DMS53 treated with DMSO at 0.1 percent for 48 hours (cell line): ENCODE measurements at regions not wholly inside any gene's neighbourhood (a gene's known extent, or its start where the extent isn't known, plus 50 kb on each side); places are given as distances from the start of the nearest gene placed in this dataset.
"Not testable (repeated sequence)": the region's sequence is repeated elsewhere in the genome, so short reads cannot be mapped to it uniquely, and the experiment has no call there.

ENCODE experiments used
- DNase-seq: peaks from one replicate; lab custom pipeline; 2025; ENCODE audit not compliant: unreplicated experiment; lab: John Stamatoyannopoulos, UW

DNA sequence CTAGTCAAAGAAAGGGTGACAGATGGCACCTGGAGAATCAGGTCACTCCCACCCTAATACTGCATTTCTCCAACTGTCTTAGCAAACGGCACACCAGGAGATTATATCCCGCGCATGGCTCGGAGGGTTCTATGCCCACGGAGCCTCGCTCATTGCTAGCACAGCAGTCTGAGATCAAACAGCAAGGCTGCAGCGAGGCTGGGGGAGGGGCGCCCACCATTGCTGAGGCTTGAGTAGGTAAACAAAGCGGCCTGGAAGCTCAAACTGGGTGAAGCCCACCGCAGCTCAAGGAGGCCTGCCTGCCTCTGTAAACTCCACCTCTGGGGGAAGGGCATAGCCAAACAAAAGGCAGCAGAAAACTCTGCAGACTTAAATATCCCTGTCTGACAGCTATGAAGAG lies 268.1 kb upstream of the GRM3 start:
- not testable (repeated sequence) for DNase-seq

DNA sequence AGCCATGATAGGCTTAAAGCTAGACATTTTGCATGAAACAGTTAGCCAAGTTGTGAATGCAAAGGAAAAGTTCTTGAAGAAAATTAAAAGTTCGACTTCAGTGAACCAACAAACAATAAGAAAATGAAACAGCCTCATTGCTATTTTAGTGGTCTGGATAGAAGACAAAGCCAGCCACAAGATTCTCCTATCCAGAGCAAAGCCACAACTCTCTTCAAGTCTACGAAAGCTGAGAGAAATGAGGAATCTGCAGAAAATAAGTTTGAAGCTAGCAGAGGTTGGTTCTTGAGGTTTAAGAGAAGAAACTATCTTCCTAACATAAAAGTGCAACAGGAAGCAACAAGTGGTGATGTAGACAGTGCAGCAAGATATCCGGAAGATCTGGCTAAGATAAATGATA lies 271.4 kb upstream of the GRM3 start:
- no peak for DNase-seq

DNA sequence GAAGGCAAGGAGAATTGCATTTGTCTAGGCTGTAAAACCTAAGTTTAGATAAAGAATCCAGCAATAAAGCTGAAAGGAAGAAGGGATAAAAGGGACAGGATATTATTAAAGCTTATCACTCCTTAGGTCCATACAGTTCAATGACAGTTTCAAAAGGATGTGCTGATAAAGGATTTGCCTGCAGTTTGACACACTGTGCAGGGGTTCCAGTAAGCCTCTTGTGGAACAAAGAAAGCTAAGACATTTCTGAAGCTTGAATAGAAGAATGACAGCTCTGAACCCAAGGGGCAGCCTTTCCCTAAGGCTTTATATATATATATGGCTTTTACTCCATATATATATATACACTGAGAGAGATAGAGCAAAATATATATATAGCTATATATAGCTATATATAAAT lies 276.8 kb upstream of the GRM3 start:
- no peak for DNase-seq

DNA sequence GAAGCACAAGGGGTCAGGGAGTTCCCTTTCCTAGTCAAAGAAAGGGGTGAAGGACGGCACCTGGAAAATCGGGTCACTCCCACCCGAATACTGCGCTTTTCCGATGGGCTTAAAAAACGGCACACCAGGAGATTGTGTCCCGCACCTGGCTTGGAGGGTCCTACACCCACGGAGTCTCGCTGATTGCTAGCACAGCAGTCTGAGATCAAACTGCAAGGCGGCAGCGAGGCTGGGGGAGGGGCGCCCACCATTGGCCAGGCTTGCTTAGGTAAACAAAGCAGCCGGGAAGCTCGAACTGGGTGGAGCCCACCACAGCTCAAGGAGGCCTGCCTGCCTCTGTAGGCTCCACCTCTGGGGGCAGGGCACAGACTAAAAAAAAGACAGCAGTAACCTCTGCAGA lies 303.3 kb upstream of the GRM3 start:
- not testable (repeated sequence) for DNase-seq

DNA sequence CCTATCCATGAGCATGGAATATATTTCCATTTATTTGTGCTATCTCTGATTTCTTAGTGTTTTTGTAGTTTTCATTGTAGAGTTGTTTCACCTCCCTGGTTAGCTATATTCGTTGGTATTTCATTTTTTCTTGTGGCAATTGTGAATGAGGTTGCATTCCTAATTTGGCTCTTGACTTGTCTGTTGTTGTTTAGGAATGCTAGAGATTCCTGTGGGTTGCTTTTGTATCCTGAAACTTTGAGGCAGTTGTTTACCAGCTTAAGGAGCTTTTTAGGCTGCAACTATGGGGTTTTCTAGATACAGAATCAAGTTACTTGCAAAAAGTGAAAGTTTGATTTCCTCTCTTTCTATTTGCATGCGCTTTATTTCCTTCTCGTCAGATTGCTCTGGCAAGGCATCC lies 304.7 kb upstream of the GRM3 start:
- no peak for DNase-seq

DNA sequence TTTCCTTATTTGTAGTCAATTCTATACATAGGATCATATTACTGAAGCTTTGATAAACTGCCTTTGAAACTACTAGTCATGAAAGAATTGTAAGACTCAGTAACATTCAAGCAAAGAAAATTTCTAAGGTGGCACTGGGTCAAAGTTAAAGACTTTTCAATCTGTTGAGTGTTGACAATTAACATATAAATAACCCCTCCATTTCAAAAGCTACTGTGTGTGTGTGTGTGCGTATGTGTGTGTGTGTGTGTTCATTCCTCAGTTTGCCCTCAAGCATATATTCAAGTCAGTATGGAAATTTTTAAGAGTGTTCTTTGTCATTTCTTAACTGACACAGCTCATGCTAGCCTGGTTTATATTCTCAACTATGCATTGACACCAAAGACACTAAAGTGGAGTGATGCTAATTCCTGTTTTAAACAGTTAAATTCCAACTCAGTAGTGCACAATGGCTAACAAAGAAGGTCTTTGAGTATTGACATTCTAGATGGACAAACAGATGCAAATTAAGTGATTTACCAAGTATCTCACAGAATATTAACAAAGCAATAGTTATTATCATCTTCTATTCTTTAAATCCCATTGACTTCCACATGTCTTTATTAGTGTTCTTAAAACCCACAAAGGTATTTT lies 314.8 kb upstream of the GRM3 start:
- no peak for DNase-seq

DNA sequence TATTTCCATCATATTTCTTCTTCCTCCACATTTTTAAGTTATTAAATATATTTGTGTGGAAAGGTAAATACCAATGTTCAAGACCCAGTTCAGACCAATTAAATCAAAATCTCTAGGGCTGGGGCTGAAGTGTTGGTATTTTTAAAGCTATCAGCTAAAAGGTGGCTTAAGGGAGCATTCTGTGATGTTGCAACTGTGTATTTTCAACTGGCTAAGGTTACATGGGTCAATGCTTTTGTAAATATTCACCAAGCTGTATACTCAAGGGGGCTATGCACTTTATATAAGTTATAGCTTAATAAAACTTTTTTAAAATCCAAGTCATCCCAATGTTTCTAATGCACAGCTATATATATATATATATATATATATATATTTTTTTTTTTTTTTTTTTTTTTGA lies 316.9 kb upstream of the GRM3 start:
- DNase-seq, result no peak

DNA sequence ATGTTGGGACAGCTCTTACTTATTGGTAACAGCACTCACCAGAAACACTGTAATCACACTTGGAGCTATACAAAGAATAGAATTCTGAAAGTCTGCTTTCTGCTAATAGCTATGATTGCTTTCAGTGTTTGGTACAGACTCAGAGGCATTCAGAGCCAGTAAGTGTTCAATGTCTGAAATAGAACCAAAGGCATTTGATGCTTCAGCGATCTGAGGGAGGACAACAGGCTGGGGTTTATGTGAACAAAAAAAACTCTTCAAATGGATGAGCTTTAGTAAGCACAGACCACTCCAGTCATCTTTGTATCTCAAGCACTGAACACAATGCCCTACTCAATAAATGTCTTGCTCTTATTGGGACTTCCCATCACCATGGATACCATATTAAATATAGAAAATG lies 322.8 kb upstream of the GRM3 start:
- no peak for DNase-seq

DNA sequence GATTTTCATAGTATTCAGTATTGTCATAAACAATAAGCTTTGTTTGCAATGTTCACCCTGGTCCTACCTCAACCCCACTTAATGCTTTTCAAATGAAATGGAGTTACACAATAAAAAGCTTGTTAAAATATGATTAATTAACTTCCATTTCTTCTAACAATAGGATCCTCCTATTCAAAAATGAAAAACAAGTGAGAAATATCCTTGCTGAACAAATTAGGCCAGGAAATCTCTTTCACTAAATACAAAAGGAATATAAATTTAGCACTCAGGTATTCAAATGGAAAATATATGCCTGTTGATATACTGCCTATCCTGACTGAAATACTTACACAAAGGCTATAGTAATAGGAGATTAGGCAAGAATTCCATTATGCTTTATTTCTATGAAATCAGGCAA lies 323.4 kb upstream of the GRM3 start:
- no peak for DNase-seq

DNA sequence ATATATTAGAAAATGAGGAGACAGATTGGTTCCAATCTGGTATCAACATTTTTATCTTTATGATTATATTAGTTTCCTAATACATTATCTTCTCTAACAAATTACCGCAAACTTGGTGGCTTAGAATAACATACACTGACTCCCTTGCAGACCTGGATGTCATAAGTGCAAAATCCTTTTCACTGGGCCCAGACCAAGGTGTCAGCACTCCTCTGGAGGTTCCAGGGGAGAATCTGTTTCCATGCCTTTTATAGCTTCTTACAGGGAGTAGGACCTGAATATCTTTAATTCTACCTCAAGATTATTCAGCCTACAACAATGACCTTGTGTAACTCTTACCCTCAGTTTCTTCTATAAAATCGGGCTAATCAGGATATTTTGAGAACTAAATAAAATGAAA lies 329.9 kb upstream of the GRM3 start:
- DNase-seq, result no peak

DNA sequence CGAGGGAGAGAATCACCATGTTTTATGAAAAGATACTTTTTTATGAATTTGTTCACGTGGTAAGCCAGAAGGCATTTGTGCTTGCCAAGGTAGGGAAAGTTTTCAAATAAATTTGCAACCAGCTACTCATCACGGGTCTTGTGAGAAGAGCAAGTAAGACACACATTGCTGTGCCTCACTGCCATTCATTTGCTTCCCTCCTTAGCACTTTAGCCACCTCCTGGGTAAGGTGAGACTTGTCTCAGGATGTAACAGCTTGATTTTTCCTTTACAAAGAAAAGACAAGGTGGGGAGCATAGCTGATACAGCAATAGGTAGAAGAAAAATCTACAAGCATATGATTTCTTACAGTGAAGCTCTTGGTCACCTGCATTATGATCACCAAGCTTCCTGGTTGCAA lies 342.4 kb upstream of the GRM3 start:
- no peak for DNase-seq

DNA sequence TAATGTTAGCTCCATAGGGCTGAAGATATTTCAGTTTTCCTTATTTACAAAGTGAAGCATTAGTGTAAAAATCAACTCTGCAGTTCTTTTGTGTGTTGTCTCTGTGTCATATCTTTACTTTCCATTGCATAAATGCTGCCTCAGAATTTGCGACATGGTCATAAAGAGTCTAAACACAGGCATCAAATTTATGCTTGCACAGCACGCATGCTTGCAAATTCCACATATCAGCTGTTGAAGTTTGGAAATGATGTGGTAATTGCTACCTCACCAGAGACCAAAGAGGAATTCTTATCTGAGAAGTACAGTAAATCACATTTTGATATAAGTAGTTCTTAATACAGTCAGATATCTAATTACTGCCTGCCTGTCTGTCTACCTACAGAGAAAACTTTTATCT lies 348.2 kb upstream of the GRM3 start:
- DNase-seq, result no peak

DNA sequence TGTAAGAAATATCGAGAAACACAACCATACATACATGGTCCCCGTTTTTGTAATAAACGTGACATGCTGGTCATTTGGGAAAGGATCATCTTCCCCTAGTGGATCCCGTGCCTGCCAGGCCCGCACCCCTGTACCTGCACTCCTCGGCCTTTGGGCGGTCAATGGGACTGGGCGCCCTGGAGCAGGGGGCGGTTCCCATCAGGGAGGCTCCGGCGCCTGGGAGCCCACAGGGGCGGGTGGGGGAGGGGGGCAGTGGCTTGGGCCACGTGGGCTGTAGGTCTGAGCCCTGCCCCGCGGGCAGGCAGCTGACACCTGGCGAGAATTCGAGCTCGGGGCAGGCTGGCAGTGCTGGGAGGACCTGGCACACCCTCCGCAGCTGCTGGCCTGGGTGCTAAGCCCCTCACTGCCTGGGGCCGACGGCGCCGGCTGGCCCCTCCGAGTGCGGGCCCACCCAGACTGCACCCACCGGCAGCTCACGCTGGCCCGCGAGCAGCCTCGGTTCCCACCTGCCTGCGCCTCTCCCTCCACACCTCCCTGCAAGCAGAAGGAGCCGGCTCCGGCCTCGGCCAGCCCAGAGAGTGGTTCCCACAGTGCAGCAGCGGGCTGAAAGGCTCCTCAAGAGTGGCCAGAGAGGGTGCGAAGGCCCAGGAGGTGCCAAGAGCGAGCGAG lies 361.6 kb upstream of the GRM3 start:
- no peak for DNase-seq

DNA sequence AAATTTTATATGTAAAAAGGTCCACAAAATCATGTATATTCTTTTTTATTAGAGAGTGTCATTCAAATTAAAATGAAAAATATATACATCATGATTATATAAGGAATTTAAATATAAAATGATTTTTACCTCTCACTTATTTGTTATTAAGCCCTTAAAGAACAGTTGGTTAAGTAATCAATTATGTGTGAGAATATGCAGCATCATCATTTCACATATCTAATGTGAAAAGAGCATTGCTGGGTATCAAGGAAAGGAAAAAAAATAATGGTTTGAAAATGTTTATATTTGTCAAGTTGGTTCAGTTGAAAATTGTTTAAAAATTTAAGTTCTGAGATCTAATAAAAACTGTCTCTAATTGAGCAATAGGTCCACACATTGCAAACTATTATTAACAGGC lies 363.6 kb upstream of the GRM3 start:
- no peak for DNase-seq

DNA sequence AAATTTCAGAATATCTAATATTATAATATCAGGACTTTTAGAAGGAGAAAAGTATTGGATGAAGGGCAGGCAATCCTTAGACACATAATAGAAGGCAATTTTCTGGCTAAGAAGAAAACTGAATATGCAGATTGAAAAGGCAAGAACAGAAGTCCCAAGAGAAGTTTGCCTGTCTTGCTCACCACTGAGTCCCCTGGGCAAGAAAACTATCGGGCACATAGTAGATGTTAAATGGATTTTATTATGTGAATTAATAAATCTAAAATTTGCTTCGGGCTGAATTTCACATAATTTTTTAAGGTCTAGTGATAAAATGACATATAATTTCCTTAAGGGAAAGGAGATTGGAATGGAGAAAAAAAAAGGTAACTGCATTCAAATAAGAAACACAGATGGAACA lies 380.9 kb upstream of the GRM3 start:
- DNase-seq, result no peak

DNA sequence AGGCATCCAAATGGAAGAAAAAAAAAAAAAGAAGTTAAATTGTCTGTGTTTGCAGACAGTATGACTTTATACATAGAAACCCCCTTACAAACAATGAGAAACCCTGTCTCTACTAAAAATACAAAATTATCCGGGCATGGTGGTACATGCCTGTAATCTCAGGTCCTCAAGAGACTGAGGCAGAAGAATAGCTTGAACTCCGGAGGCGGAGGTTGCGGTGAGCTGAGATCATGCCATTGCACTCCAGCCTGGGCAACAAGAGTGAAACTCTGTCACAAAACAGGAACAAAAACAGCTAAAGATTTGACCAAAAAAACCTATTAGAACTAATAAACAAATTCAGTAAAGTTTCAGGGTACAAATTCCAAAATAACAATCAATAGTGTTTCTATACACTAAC lies 385.8 kb upstream of the GRM3 start:
- no peak for DNase-seq

DNA sequence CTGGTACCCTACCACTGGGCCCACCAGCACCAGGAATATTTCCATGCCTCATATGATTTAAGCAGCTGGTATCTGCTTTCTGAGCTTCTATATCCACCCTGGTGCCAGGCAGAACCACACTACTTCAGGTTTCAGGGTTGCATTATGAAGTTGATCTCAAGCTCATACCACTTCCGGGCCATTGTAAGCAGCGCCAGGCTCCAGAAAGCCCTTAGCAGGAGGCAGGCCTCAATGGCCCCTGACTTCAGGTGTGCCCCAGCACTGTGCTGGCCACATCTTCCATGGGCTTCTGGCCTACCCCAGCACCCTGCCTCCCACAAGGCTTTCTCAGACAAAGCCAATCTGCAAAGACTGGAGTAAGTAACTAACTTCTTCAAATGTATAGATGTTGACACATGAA lies 391.3 kb upstream of the GRM3 start:
- DNase-seq, result no peak

DNA sequence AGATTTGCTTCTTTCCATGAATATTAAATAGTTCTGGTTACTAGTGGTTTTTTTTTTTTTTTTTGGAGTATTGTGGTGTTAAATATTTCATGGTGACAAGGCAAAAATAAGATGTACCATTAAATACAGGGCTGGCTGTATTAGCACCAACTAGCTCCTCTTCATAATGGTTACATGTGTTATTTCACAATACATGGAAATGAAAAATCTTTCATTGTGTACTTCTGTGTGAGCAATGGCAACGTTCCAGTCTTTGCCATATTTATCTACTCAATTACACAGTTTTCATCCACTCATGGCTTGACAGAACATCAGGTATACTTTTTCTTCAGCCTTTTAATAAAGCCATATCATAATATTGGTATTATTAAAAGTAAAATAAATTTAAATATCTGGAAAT lies 394.7 kb upstream of the GRM3 start:
- DNase-seq, result no peak

DNA sequence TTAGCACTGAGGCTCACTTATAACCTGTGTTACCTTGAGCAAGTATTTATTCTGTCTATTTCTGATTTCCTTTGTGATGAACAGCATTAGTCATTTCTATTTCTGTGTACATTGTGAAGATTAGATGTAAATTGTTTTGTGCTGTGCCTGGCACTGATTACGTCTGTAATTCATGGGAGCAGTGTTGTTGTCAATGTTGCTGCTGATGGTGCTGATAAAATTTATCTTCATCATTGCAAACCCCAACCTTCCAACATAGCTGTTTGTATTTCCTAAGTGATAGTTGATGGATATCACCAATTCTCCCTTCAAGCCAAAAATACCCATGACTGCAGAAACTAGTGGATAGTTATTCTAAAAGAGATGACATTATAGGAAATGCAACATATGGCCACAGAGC lies 400.5 kb upstream of the GRM3 start:
- no peak for DNase-seq

DNA sequence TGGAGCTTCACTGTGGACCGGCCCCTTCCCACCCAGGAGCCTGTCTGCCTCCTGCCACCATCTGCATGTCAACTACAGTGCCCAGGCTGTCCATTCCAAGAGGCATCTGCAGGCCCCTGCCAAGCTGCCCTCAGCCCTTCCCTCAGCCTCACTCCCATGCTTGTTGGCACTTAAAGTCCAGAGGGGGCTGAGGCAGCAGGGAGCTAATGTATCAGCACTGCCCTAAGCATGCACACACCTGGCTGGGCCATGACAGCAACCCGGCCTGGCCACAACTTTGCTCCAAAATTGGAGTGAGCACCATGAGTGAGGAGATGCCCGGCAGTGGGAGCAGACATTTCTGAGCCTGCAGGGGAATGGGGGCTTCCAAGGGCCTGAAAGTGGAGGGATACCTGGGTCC lies 417.5 kb upstream of the GRM3 start:
- no peak for DNase-seq

DNA sequence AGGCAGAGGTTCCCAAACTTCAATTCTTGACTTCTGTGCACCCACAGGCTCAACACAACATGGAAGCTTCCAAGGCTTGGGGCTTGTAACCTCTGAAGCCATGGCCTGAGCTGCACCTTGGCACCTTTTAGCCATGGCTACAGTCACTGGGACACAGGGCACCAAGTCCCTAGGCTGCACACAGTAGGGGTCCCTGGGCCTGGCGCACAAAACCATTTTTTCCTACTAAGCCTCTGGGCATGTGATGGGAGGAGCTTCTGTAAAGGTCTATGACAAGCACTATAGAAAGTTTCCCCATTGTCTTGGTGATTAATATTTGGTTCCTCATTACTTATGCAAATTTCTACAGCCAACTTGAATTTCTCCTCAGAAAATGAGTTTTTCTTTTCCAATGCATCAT lies 420.9 kb upstream of the GRM3 start:
- DNase-seq, result no peak

DNA sequence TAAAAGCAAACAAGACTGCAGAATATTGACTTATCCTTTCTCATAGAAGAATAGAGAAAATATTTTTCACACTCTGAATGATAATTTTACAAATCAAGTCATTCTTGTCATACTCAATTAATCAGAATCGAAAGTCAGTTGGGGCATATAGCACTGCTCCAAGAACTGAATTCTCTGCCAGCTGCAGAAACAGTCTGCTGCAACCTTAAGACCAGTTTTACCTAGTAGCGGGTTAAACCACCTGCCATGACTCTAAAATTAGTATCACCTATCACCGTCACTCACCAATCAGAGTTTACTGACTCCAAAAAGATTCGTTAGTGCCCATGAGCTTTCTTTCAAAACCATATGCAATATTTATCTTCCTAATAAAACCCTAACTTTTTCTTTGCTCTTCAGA lies 429.0 kb upstream of the GRM3 start:
- no peak for DNase-seq

DNA sequence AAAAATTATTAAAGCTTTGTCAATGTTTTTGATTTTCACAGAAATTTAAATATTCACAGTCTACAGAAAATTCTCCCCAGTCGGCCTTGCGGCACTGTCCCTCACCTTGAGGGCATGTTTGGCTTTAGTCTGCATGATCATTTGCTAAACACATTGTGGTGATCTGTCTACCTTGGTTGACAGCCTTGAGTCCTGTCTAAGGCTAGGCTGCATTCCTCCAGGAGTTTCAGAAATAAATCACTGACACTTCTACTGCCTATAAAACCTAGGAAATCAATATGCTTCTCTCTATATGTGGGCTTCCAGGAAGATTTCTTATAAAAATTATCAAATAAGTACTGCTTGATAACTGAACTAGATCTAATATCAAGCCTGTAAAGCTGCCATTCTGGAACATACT lies 430.7 kb upstream of the GRM3 start:
- no peak for DNase-seq
